Activated T-helper 2 cell treated with anti-CD3 and anti-CD28 coated beads, Interferon-gamma antibody, Interleukin-2, Interleukin-4, amounts not matched to agents 10 μg/mL and 5 μg/mL and 100 μg/mL, durations not matched to agents 14 hours and 24 hours and 36 hours (primary cell): ENCODE measurements at regions not wholly inside any gene's neighbourhood (a gene's known extent, or its start where the extent isn't known, plus 50 kb on each side); places are given as distances from the start of the nearest gene placed in this dataset.
A peak's percentile ranks its signal among the peaks of the same experiment; 100 is the strongest.
"Not testable (repeated sequence)": the region's sequence is repeated elsewhere in the genome, so short reads cannot be mapped to it uniquely, and the experiment has no call there.

Experiments
- DNase-seq: peaks from one replicate; pipeline ENCODE4 v3.0.0; 2021; ENCODE audit warnings: low spot score
- H3K27ac Mint-ChIP-seq: one replicate; pipeline ENCODE4 v1.8.0; 2021; ENCODE audit warnings: mixed read lengths
- H3K27me3 Mint-ChIP-seq: one replicate; pipeline ENCODE4 v1.8.0; 2021; ENCODE audit warnings: low read depth, mixed read lengths
- H3K36me3 Mint-ChIP-seq: one replicate; pipeline ENCODE4 v1.8.0; 2021; ENCODE audit warnings: low read depth, mixed read lengths
- H3K4me1 Mint-ChIP-seq: one replicate; pipeline ENCODE4 v1.8.0; 2021; ENCODE audit warnings: low read depth, mixed read lengths
- H3K4me3 Mint-ChIP-seq: one replicate; pipeline ENCODE4 v1.8.0; 2021; ENCODE audit warnings: low read depth, mild to moderate bottlenecking, moderate library complexity, mixed read lengths
- H3K9me3 Mint-ChIP-seq: one replicate; pipeline ENCODE4 v1.8.0; 2021; ENCODE audit warnings: mixed read lengths
- intact Hi-C: fragments of 100-400 bp; cut with micrococcal nuclease; formaldehyde crosslinking; loops from one replicate; pipeline ENCODE4 v1.15.1; 2023

- Mint-ChIP-seq H3K4me1 (peaks cover 36% of the 10 kb centered on the region), H3K27ac (peak overlapping the region; percentile 73), H3K9me3 (peaks cover 3% of the 10 kb centered on the region), H3K36me3 (no peaks in the 10 kb centered on the region), H3K27me3 (peaks cover 9% of the 10 kb centered on the region), H3K4me3 (peak overlapping the region; percentile 20)
- intact Hi-C loops, result loop anchor here (1.0 to 2.0 kb wide), 2 partner anchors 18 to 124 kb away; no protein-coding TSS in a partner anchor
- DNase-seq, result peak; percentile 56
These were observed 172.2 kb upstream of the ATP2B1 start for GRCh38 chr12:89880690-89881350.

DNA sequence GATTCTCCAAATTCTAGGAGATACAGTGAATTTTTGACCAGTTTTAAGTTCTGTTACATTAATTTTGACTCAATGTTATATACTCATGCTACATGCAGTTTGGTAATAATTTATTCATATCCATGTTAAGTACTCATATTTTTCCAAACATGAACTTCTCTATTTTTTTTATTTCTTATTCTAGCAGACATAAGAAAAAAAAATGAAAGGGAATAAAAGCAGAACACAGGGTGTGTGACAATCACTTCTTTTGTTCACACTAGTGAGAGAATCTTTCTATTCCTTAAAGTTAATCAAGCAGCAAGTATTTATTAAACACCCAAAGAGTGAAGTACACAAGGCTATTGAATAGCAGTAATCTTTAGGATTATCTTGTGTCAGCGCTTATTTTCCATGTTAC is 171.1 kb upstream of the ATP2B1 start:
- Mint-ChIP-seq H3K27me3 (peaks cover 1% of the 10 kb centered on the region), H3K9me3 (peaks cover 3% of the 10 kb centered on the region), H3K4me3 (no peak overlapping the region), H3K4me1 (peaks cover 36% of the 10 kb centered on the region), H3K36me3 (no peaks in the 10 kb centered on the region), H3K27ac (no peak overlapping the region)
- intact Hi-C loops, result loop anchor here (1.0 to 2.0 kb wide), 2 partner anchors 16 to 123 kb away; no protein-coding TSS in a partner anchor
- no peak for DNase-seq

DNA sequence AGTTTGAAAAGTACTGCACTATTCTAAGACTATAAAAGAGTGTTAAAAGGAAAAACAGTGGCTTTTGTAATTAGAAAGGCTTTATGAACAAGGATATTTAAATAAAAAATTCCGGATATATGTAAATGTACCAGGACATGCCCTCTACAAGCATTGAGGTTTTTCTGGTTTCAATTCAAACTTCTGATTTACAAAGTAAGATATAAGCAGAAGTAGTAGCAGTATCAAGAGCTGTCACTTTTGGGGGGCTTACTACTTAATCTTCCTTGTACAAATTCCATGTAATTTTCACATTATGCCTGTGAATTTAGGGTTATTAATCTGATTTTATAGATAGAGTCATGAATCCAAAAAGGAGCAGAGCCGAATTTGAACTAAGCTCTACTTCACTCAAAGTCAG is 170.3 kb upstream of the ATP2B1 start:
- peaks cover 36% of the 10 kb centered on the region for H3K4me1 Mint-ChIP-seq
- no peak overlapping the region for H3K27ac Mint-ChIP-seq
- intact Hi-C loops, result no loop called here

GRCh38 chr12:89878327-89878726 is 169.7 kb upstream of the ATP2B1 start:
- intact Hi-C loops, result no loop called here
- no peak overlapping the region for H3K27ac Mint-ChIP-seq
- no peak for DNase-seq
- peaks cover 3% of the 10 kb centered on the region for H3K9me3 Mint-ChIP-seq
- H3K4me1 Mint-ChIP-seq, result peaks cover 34% of the 10 kb centered on the region
- no peaks in the 10 kb centered on the region for H3K27me3 Mint-ChIP-seq
- H3K4me3 Mint-ChIP-seq, result no peak overlapping the region
- H3K36me3 Mint-ChIP-seq, result no peaks in the 10 kb centered on the region

More for the DNA sequence above, 170.3 kb upstream of the ATP2B1 start:
- DNase-seq, result no peak
- Mint-ChIP-seq H3K36me3 (no peaks in the 10 kb centered on the region), H3K4me3 (no peak overlapping the region), H3K9me3 (peaks cover 3% of the 10 kb centered on the region), H3K27me3 (no peaks in the 10 kb centered on the region)

DNA sequence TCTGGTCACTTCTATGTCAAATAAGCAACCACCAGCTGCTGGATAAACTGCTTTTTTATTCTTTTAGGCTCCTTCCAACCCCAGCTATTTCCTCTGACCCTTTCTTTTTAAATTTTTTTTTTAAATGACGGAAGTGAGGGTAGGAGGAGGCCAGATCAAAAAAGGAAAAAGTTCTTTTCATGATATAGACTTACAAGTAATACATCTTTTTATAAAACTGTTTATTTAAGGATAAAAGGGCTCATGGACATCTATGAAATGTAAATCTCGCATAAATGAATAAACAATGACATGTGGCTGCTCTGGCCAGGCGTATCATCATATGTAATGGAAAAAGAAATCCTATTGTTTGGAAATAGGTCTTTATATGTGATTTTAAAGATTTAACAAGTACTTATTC is 169.0 kb upstream of the ATP2B1 start:
- H3K4me3 Mint-ChIP-seq, result no peak overlapping the region
- no peak overlapping the region for H3K27ac Mint-ChIP-seq
- intact Hi-C loops, result no loop called here
- peaks cover 34% of the 10 kb centered on the region for H3K4me1 Mint-ChIP-seq
- H3K9me3 Mint-ChIP-seq, result peaks cover 3% of the 10 kb centered on the region
- no peak for DNase-seq
- no peaks in the 10 kb centered on the region for H3K27me3 Mint-ChIP-seq
- H3K36me3 Mint-ChIP-seq, result no peaks in the 10 kb centered on the region

DNA sequence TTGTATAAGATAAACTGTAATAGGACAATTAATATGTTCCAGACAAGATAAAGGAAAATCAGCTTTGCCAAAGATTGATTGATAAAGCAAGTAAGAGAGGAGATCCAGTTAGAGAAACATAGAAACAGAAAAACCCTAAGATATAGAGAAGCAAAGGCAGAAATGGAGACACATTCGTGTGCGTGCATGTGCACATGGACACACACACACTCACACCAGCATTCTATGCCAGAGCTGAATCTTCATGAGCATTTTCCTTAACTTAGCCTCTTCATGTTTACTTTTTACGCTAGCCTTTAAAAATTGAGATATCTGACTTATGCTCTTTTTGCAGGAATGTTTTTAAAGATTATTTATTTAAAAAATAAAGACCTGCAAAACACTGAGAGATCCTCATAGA is 168.5 kb upstream of the ATP2B1 start:
- Mint-ChIP-seq H3K4me1 (peaks cover 31% of the 10 kb centered on the region), H3K36me3 (no peaks in the 10 kb centered on the region), H3K4me3 (no peak overlapping the region), H3K27me3 (no peaks in the 10 kb centered on the region), H3K9me3 (peaks cover 3% of the 10 kb centered on the region), H3K27ac (no peak overlapping the region)
- intact Hi-C loops, result no loop called here
- no peak for DNase-seq

- Mint-ChIP-seq H3K4me3 (no peak overlapping the region), H3K36me3 (peaks cover 6% of the 10 kb centered on the region), H3K27ac (no peak overlapping the region), H3K27me3 (no peaks in the 10 kb centered on the region), H3K9me3 (peaks cover 8% of the 10 kb centered on the region), H3K4me1 (peaks cover 17% of the 10 kb centered on the region)
- no peak for DNase-seq
- intact Hi-C loops, result no loop called here
These were observed 167.2 kb upstream of the ATP2B1 start for GRCh38 chr12:89875809-89876208.

DNA sequence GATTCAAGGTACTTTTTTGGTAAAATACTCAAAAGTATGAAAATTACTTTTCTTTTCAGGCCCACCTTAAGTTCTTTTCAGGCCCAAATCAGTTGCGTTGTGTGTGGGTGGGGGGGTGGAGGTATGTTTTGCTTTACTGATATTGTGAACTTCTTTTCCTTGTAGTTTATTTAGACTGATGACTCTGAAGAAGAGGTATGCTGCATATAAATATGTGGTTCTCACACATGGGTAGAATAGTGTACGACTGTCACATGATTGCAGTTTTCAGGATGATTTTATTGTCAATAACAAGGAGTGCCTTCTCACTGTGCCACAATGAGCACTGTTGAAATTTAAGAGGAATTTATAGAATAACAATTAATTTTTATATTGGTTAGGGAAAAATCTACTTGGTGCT is 166.6 kb upstream of the ATP2B1 start:
- no peaks in the 10 kb centered on the region for H3K27me3 Mint-ChIP-seq
- no peak overlapping the region for H3K27ac Mint-ChIP-seq
- intact Hi-C loops, result no loop called here
- peaks cover 13% of the 10 kb centered on the region for H3K9me3 Mint-ChIP-seq
- no peak overlapping the region for H3K4me3 Mint-ChIP-seq
- no peak for DNase-seq
- peaks cover 7% of the 10 kb centered on the region for H3K36me3 Mint-ChIP-seq
- peaks cover 12% of the 10 kb centered on the region for H3K4me1 Mint-ChIP-seq

GRCh38 chr12:89874146-89874545 is 165.5 kb upstream of the ATP2B1 start:
- Mint-ChIP-seq H3K27ac (no peak overlapping the region), H3K27me3 (no peaks in the 10 kb centered on the region), H3K36me3 (peaks cover 9% of the 10 kb centered on the region), H3K9me3 (peaks cover 22% of the 10 kb centered on the region), H3K4me1 (peaks cover 6% of the 10 kb centered on the region), H3K4me3 (no peak overlapping the region)
- no peak for DNase-seq
- intact Hi-C loops, result no loop called here

GRCh38 chr12:89873745-89874144 is 165.1 kb upstream of the ATP2B1 start:
- H3K4me1 Mint-ChIP-seq, result peaks cover 5% of the 10 kb centered on the region
- intact Hi-C loops, result no loop called here
- H3K27ac Mint-ChIP-seq, result no peak overlapping the region
- no peak overlapping the region for H3K4me3 Mint-ChIP-seq
- H3K27me3 Mint-ChIP-seq, result no peaks in the 10 kb centered on the region
- H3K36me3 Mint-ChIP-seq, result peaks cover 9% of the 10 kb centered on the region
- no peak for DNase-seq
- H3K9me3 Mint-ChIP-seq, result peaks cover 22% of the 10 kb centered on the region

DNA sequence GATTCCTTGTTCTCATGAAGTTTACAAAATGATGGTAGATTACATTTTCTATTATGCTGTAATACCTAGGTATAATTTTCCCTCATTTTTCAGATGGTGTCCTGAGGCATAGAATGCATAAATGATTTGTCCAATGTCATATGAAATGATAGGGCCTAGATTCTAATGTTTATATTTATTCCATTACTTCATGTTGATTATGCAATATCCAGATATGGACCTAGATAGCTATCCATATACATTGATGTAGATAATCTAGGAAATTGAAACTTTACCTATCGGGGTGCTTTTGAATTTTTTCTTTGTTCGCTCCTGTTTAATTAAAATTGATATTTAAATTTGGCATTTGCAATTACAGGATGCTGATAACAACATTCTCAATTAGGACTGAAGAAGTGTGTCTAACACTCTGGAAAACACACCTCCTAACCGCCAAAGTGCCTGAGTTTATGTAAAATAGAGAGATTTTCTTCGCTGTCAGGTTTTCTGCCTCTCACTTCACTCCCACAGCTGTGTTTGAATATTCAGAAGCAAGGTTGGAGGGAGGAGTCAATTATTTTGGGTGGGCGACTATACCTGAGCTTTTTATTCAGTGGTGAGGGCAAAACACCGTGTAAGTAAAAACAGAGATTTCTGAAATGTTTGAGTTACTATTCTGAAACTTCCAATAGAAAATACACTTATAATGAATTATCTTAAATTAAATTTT is 164.4 kb upstream of the ATP2B1 start:
- peaks cover under 1% of the 10 kb centered on the region for H3K4me1 Mint-ChIP-seq
- intact Hi-C loops, result no loop called here

GRCh38 chr12:89870413-89871184 is 162.0 kb upstream of the ATP2B1 start:
- Mint-ChIP-seq H3K9me3 (peaks cover 24% of the 10 kb centered on the region), H3K27me3 (no peaks in the 10 kb centered on the region), H3K4me3 (no peak overlapping the region), H3K4me1 (no peaks in the 10 kb centered on the region), H3K36me3 (peaks cover 9% of the 10 kb centered on the region), H3K27ac (no peak overlapping the region)
- intact Hi-C loops, result no loop called here
- no peak for DNase-seq

More for the DNA sequence above, 164.4 kb upstream of the ATP2B1 start:
- no peaks in the 10 kb centered on the region for H3K27me3 Mint-ChIP-seq
- no peak overlapping the region for H3K27ac Mint-ChIP-seq
- H3K36me3 Mint-ChIP-seq, result peaks cover 9% of the 10 kb centered on the region
- H3K9me3 Mint-ChIP-seq, result peaks cover 22% of the 10 kb centered on the region
- no peak for DNase-seq
- no peak overlapping the region for H3K4me3 Mint-ChIP-seq

GRCh38 chr12:89867611-89868010 is 159.0 kb upstream of the ATP2B1 start:
- DNase-seq, result not testable (repeated sequence)
- intact Hi-C loops, result loop anchor here (10.0 kb wide), 3 partner anchors 217 to 693 kb away; no protein-coding TSS in a partner anchor

More at GRCh38 chr12:89867611-89868010, 159.0 kb upstream of the ATP2B1 start:
- not testable (repeated sequence) for H3K27me3 Mint-ChIP-seq, H3K27ac Mint-ChIP-seq, H3K4me3 Mint-ChIP-seq
- Mint-ChIP-seq H3K36me3 (peaks cover 26% of the 10 kb centered on the region), H3K9me3 (peaks cover 30% of the 10 kb centered on the region), H3K4me1 (peaks cover 17% of the 10 kb centered on the region)
